HG03565 (cell line): ENCODE measurements at regions not wholly inside any gene's neighbourhood (a gene's known extent, or its start where the extent isn't known, plus 50 kb on each side); places are given as distances from the start of the nearest gene placed in this dataset.

ENCODE experiments used
- ATAC-seq: cut with Tn5 transposase; IDR thresholded peaks from one replicate; pipeline ENCODE4 v1.9.1; 2021; ENCODE audit warnings: mild to moderate bottlenecking, moderate library complexity; ENCODE audit not compliant: unreplicated experiment

DNA sequence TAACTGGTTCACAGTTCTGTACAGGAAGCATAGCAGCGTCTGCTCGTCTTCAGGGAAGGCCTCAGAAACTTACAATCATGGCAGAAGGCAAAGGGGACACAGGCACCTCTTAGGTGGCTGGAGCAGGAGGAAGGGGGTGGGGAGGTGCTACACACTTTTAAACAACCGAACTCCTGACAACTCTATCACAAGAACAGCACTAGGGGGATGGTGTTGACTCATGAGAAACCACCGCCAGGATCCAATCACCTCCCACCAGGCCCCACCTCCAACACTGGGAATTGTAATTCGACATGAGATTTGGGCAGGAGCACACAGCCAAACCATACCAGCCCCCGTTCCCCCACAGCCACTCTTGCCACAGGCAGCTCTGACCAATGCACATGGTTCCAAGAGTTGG, 306.3 kb upstream of the POU3F1 start:
- no peak for ATAC-seq

- ATAC-seq, result no peak
Measured at GRCh38 chr1:38347446-38348175, 301.0 kb upstream of the POU3F1 start.

DNA sequence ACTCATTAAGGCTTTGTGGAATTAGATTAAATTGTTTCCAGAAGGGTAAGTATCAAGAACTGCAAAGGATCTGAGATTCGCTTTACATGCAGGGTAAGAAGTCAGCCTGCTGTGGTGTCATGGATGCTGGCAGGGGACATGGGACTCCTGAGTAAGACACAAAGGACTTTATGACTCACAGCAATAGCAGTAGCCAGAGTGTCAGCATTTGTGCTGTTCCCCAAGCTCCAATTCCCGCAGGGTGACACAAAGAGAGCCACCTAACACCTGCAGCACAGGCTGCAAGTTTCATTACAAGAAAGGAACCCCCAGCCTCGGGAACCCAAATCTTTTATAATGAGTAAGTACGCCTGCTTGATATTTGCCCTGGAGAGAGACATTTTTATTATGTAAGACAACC, 298.1 kb upstream of the POU3F1 start:
- ATAC-seq, result no peak

- no peak for ATAC-seq
Measured at GRCh38 chr1:38341694-38342093, 295.1 kb upstream of the POU3F1 start.

- no peak for ATAC-seq
Measured at GRCh38 chr1:38340409-38340808, 293.8 kb upstream of the POU3F1 start.

DNA sequence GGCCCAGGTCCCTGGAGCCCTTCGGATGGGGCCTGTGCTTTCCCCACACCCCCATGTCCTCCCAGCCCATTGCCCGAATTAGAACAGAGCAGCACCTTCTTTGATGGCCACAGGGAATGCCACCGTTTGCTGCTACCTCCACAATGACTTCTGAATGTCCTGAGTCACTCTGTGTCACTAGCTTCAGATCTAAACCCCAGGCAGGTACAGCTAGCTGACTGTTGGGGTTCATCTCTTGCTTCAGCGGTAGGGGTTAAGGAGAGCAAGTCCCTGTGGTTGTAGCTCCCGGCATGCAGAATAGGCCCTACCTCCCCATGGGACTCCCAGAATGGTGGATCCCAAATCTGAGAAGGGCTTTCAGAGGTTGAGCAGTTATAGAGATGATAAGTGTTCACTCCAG, 291.1 kb upstream of the POU3F1 start:
- ATAC-seq, result no peak

DNA sequence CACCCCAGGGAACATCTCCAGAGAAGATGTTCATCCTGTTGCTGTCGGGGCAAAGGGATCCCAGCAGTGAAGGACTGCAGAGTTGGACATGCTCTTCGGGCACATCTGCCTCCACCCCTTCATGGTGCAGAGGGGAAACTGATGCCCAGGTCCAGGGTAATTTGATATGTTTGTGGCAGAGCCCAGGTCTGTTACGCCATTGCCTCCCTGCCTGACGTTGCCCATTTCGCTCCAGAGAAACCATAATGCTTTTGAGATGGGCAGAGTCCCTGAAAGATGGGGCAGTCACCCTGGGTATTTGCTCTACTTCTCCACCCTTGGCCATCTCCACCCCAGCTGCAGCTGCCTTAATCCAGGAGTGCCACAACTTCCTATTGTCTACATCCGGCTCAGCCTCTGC, 290.4 kb upstream of the POU3F1 start:
- no peak for ATAC-seq

- no peak for ATAC-seq
Measured at GRCh38 chr1:38336301-38336923, 289.8 kb upstream of the POU3F1 start.

- ATAC-seq, result no peak
Measured at GRCh38 chr1:38334930-38335592, 288.5 kb upstream of the POU3F1 start.

DNA sequence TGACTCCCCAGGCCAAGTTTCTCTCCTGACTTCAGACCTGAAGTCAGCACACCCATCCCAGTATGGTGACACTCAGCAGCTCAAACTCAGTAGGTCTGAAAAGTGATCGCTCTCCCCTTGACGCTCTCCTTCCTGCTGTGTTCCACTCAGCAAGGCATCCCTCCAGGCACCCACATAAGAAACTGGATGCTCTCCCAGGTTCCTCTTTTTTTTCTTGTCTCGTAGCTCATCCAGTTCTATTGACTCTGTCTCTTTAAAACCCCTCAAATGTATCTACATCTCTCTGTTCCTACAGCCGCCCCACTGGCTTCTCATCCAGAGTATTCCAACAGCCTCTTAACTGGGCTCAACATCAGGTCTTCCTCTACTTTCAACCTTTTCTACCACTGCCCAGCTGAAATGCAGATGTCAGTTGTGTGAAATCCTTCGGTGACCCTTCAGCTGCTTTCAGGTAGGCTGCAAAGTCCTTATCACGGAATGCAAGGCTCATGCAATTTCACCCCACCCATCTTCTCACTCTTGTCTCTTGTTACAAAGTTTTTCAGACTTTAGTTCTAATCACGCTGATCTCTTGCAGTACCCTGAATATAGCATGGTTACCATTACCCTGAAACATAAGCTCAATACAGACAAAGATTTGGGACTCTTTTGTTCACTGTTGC, 286.2 kb upstream of the POU3F1 start:
- no peak for ATAC-seq

DNA sequence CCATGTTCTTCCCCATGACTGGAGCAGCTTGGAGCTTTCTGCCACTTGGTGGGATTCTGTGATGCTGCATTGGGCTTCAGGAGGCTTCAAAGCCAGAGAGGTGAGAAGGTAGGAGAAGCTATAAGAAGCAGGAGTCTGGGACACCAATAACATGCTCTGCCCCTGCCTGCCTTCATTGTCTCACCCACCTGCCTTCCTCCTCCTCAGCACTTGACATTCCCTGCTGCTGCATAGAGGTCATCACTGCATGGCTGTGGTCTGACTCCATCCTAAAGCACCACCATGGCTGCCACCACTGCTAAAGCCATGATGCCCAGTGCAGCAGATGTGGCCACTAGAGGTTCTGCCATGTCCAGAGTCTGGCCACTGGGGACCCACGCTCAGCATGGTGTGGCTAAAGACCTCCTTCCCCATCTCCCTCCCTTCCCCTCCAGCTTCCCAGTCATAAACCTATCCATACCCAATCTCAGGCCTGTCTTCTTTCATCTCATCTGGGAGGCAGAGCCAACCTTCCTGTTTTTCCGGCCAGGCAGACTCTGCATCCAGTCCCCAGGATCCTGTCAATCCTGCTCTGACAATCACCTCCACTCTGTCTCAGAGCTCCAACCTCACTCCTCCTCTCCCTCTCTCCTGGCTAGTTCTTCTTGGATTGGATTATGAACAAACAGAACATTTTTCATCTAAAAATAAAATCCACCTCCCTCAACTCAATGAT, 285.1 kb upstream of the POU3F1 start:
- no peak for ATAC-seq

DNA sequence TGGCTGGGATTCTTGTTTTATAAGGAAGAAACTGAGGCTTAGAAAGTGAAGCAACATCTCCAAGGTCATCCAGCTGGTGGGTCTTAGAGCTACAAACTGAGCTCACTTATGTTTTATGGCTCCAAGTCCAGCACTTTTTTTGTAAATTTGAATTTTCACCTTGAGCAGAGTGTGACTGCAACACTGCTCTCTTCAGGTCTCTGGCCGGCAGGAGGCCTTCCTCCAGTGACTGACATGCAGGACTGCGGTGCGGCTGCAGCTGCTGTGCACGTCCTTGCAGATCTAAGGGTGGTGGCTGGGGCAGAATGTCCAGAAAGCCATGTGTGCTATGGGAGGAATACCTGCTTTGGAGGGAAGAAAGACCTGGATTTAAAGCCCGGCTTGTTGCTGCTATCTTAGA, 284.2 kb upstream of the POU3F1 start:
- ATAC-seq, result no peak

DNA sequence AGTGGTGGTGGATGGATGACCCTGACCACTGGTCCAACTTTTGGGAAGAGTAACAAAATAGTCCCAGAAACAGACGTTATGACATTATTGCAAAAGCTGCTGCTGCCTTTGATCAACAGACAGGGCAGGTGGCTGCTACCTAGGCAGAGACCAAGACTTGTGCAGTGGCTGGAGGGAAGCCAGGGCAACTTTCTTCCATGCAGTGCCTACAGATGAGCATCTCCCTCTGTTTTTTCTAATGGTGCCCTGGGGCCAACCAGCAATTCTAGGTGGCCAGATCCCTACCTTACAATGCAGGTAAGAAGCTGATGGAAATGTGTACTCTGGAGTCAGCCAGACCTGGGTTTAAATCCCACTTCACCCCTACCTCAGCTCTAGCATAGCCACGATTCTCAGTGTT, 283.1 kb upstream of the POU3F1 start:
- no peak for ATAC-seq

GRCh38 chr1:38328278-38329035, 281.9 kb upstream of the POU3F1 start:
- ATAC-seq, result no peak

GRCh38 chr1:38327559-38327973, 281.0 kb upstream of the POU3F1 start:
- ATAC-seq, result no peak

DNA sequence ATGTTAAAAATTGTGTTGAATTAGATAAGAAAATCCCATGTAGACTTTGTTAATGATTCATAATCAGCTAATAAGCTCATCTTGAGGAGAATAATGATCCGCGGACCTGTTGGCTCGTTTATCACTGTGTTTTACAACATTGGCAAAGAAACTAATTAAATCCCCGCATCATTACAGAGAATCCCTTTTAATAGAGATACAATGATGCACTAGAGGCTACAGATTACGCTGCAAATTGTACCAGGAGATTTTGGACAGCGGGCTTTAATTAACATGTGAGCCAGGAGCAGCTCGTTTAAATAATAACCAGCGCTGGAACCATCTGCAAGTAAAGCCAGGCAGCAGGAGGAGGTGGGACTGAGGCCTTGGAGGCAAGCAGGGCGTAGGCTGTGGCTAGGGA, 280.3 kb upstream of the POU3F1 start:
- no peak for ATAC-seq

DNA sequence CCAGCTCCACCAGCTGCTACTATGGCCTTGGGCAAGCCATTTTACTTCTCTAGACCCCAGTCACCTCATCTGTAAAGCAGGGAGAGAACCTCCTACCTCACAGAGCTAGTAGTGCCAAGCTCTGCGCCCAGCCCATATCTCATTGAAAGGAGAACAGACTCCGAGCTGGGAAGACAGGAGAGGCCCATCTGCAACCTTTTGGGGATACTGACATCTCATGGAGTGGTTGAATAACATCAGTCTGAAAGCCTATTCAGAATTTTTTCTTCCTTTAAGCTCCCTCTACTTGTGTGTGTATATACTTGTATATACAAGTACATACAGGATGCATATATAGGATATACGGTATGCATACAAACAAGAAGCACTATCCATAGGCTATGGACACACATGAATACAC, 279.5 kb upstream of the POU3F1 start:
- no peak for ATAC-seq

DNA sequence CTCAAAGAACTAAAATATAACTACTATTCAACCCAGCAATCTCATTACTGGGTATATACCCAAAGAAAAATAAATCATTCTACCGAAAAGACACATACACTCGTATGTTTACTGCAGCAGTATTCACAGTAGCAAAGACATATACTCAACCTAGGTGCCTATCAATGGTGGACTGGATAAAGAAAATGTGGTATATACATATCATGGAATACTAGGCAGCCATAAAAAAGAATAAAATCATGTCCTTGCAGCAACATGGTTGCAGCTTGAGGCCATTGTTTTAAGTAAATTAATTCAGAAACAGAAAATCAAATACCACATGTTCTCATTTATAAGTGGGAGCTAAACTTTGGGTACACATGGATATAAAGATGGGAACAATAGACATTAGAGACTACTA, 266.2 kb upstream of the POU3F1 start:
- ATAC-seq, result no peak

DNA sequence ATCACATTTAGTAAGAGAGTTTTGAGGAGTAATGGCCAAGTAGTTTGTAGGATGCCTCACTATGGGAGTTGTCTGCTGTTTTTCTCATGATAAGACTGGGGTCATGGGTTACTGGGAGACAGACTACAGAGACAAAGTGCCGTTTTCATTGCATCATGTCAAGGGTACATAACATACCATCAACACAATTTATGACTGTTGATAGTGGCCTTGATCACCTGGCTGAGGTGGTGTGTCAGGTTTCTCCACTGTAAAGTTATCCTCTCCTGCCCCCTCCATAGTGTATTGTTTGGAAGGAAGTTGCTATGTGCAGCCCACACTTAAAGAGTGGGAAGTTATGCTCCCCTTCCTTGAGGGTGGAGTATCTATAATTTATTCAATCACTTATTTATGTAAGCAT, 263.5 kb upstream of the POU3F1 start:
- ATAC-seq, result no peak

DNA sequence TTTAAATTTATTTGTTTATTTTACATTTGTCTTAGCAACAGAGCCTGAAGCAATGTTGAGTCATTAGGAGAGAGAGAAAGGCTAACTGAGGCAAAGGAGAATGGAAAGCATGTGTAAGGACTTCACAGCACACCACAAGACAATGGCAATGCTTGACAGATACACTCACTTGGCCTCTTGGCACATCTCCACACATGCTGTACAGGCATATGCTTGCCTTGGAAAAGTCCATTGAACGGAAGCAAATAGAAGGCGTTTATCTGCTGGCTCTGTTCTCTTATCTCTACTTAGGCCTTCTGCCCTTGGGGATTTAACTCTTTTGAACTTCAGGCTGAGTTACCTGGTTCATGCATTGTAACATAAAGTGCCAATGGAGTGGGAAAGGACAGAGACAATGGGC, 262.2 kb upstream of the POU3F1 start:
- ATAC-seq, result no peak
